Lower leg skin (tissue), 3 donors: ENCODE measurements at regions not wholly inside any gene's neighbourhood (a gene's known extent, or its start where the extent isn't known, plus 50 kb on each side); places are given as distances from the start of the nearest gene placed in this dataset.

Experiments
- CTCF ChIP-seq, 3 donors: fragments of 450-650 bp; IDR thresholded peaks; one replicate each; pipeline ENCODE4 v1.5.1; 2016; ENCODE audit warnings: antibody characterized with exemption in 3 of 3, mild to moderate bottlenecking in 3 of 3, moderate library complexity in 2 of 3
- POLR2A ChIP-seq, 2 donors: fragments of 450-650 bp; IDR thresholded peaks; one replicate each; pipeline ENCODE4 v1.6.1; 2016 to 2017; ENCODE audit warnings: antibody characterized with exemption in 2 of 2, mild to moderate bottlenecking in 1 of 2, moderate library complexity in 1 of 2

- TF ChIP-seq POLR2A (IDR thresholded peaks at IDR 0.05) (no peak), CTCF (IDR thresholded peaks at IDR 0.05) (no peak)
Observed at GRCh38 chr4:8766610-8767009, 105.0 kb downstream of the HMX1 start.
